Ovary (tissue), 3 donors: ENCODE measurements at regions not wholly inside any gene's neighbourhood (a gene's known extent, or its start where the extent isn't known, plus 50 kb on each side); places are given as distances from the start of the nearest gene placed in this dataset.

ENCODE experiments used
- CTCF ChIP-seq, 3 donors: fragments of 450-650 bp in 2 of 3; fragments of 200-600 bp in 1 of 3; IDR thresholded peaks; one replicate each; pipeline versions ENCODE4 v1.5.1 to v1.8.0; 2016 to 2022; ENCODE audit warnings: antibody characterized with exemption in 3 of 3, mild to moderate bottlenecking in 1 of 3
- EP300 ChIP-seq: sonication (generic); formaldehyde crosslinking; IDR thresholded peaks from one replicate; pipeline ENCODE4 v1.6.1; 2017; ENCODE audit warnings: antibody characterized with exemption
- POLR2A ChIP-seq: fragments of 450-650 bp; IDR thresholded peaks from one replicate; pipeline ENCODE4 v1.6.1; 2017; ENCODE audit warnings: antibody characterized with exemption, mild to moderate bottlenecking, moderate library complexity
- donor health status: DM: no; HTN: no; CAD: no.

DNA sequence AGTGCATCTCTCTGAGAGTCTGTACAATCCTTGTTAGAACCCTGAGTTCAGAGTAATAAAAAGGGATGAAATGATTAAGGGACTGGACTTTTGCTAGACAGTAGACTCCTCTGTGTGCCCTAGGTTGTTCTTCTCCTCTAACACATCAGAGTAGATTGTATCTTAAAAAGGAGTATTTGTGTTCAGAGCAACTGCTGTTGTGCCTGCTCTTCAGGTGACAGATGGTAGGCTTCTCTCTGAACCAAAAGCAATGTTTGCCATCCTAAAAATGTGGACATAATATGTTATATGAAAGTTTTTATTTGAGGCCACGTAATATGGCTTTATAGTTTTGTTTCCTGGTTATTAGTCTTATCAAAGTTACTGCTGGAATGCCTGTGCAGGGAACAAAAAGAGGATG, 588.6 kb upstream of the FAT1 start:
- TF ChIP-seq CTCF (IDR thresholded peaks at IDR 0.05) (no peak), POLR2A (no peak), EP300 (no peak)
